WTC11 (cell line): ENCODE measurements at regions not wholly inside any gene's neighbourhood (a gene's known extent, or its start where the extent isn't known, plus 50 kb on each side); places are given as distances from the start of the nearest gene placed in this dataset.

Source experiments
- ATAC-seq: fragments of 200-7000 bp; cut with Tn5 transposase; 2 replicates; pipeline ENCODE4 v1.10.0; 2021; ENCODE audit warnings: mild to moderate bottlenecking, moderate library complexity
- CTCF ChIA-PET: fragments of 300-600 bp; sonication (Branson Sonifier 250); formaldehyde crosslinking; loops from one replicate; lab custom pipeline; 2021; ENCODE audit warnings: antibody characterized with exemption; lab: Charles Lee
- POLR2A ChIA-PET: fragments of 350-600 bp; sonication (Branson Sonifier 250); formaldehyde crosslinking; loops from one replicate; lab custom pipeline; 2021; ENCODE audit warnings: antibody characterized with exemption; lab: Charles Lee
- DNase-seq: peaks from one replicate; pipeline ENCODE4 v3.0.0; 2021; ENCODE audit warnings: low spot score
- H3K27ac Mint-ChIP-seq: 2 replicates; pipeline ENCODE4 v1.8.0; 2021; ENCODE audit warnings: mixed read lengths
- H3K27me3 Mint-ChIP-seq: 2 replicates; pipeline ENCODE4 v1.8.0; 2021; ENCODE audit warnings: low read depth, mild to moderate bottlenecking, moderate library complexity, mixed read lengths
- H3K36me3 Mint-ChIP-seq: 2 replicates; pipeline ENCODE4 v1.8.0; 2021; ENCODE audit warnings: mixed read lengths
- H3K4me1 Mint-ChIP-seq: 2 replicates; pipeline ENCODE4 v1.8.0; 2022; ENCODE audit warnings: mixed read lengths
- H3K4me3 Mint-ChIP-seq: 2 replicates; pipeline ENCODE4 v1.8.0; 2021; ENCODE audit warnings: mild to moderate bottlenecking, moderate library complexity, mixed read lengths
- H3K9me3 Mint-ChIP-seq: 2 replicates; pipeline ENCODE4 v1.8.0; 2021; ENCODE audit warnings: mixed read lengths
- CREM ChIP-seq: sonication (generic); formaldehyde crosslinking; IDR thresholded peaks from 2 replicates; pipeline ENCODE4 v1.8.1; 2022; ENCODE audit warnings: mild to moderate bottlenecking, missing genetic modification reagents, moderate library complexity
- ELF4 ChIP-seq: sonication (generic); formaldehyde crosslinking; IDR thresholded peaks from 2 replicates; pipeline ENCODE4 v1.8.1; 2022; ENCODE audit warnings: low read depth, mild to moderate bottlenecking, moderate library complexity, missing genetic modification reagents
- GABPB1 ChIP-seq: sonication (generic); formaldehyde crosslinking; IDR thresholded peaks from 2 replicates; pipeline ENCODE4 v1.8.1; 2023; ENCODE audit warnings: mild to moderate bottlenecking, missing genetic modification reagents
- HMGA2 ChIP-seq: fragments of 250-450 bp; sonication (Bioruptor Pico); IDR thresholded peaks from 2 replicates; pipeline ENCODE4 v1.4.0; 2021; ENCODE audit warnings: mild to moderate bottlenecking, moderate library complexity
- NFATC4 ChIP-seq: fragments of 250-450 bp; sonication (Bioruptor Pico); IDR thresholded peaks from 2 replicates; pipeline ENCODE4 v1.9.0; 2021; ENCODE audit warnings: mild to moderate bottlenecking
- NFE2L1 ChIP-seq: sonication (generic); formaldehyde crosslinking; IDR thresholded peaks from 2 replicates; pipeline ENCODE4 v1.8.1; 2023; ENCODE audit warnings: missing genetic modification reagents
- NR1H2 ChIP-seq: sonication (generic); formaldehyde crosslinking; IDR thresholded peaks from 2 replicates; pipeline ENCODE4 v1.9.0; 2021; ENCODE audit warnings: mild to moderate bottlenecking, moderate library complexity, missing genetic modification reagents
- RORB ChIP-seq: fragments of 250-450 bp; sonication (Bioruptor Pico); IDR thresholded peaks from 2 replicates; pipeline ENCODE4 v1.9.0; 2021; ENCODE audit warnings: mild to moderate bottlenecking
- SOX15 ChIP-seq: fragments of 250-450 bp; sonication (Bioruptor Pico); IDR thresholded peaks from 2 replicates; pipeline ENCODE4 v1.9.0; 2021; ENCODE audit warnings: mild to moderate bottlenecking
- SP1 ChIP-seq: sonication (generic); formaldehyde crosslinking; conservative IDR thresholded peaks from 2 replicates; pipeline ENCODE4 v1.8.1; 2022; ENCODE audit warnings: missing genetic modification reagents
- ZNF121 ChIP-seq: sonication (generic); formaldehyde crosslinking; IDR thresholded peaks from 2 replicates; pipeline ENCODE4 v1.8.0; 2023; ENCODE audit warnings: missing genetic modification reagents
- ZNF138 ChIP-seq: sonication (generic); formaldehyde crosslinking; conservative IDR thresholded peaks from 2 replicates; pipeline ENCODE4 v1.8.1; 2022; ENCODE audit warnings: mild to moderate bottlenecking, moderate library complexity, missing genetic modification reagents
- TF ChIP-seq, protein P1 (sequence below): sonication (generic); formaldehyde crosslinking; IDR thresholded peaks from 2 replicates; pipeline ENCODE4 v1.8.0; 2023; ENCODE audit warnings: mild to moderate bottlenecking, missing genetic modification reagents
- TF ChIP-seq, protein P2 (sequence below): sonication (generic); formaldehyde crosslinking; IDR thresholded peaks from 2 replicates; pipeline ENCODE4 v1.8.1; 2022; ENCODE audit warnings: mild to moderate bottlenecking, moderate library complexity, missing genetic modification reagents
- TF ChIP-seq, protein P3 (sequence below): sonication (generic); formaldehyde crosslinking; IDR thresholded peaks from 2 replicates; pipeline ENCODE4 v1.8.0; 2022; ENCODE audit warnings: mild to moderate bottlenecking, missing genetic modification reagents
- TF ChIP-seq, protein P4 (sequence below): sonication (generic); formaldehyde crosslinking; IDR thresholded peaks from 2 replicates; pipeline ENCODE4 v1.8.1; 2023; ENCODE audit warnings: mild to moderate bottlenecking, missing genetic modification reagents
- TF ChIP-seq, protein P5 (sequence below): sonication (generic); formaldehyde crosslinking; IDR thresholded peaks from 2 replicates; pipeline ENCODE4 v1.8.1; 2023; ENCODE audit warnings: mild to moderate bottlenecking, moderate library complexity, missing genetic modification reagents
- TF ChIP-seq, protein P6 (sequence below): sonication (generic); formaldehyde crosslinking; IDR thresholded peaks from 2 replicates; pipeline ENCODE4 v1.8.1; 2022; ENCODE audit warnings: missing genetic modification reagents, borderline replicate concordance
- TF ChIP-seq, protein P7 (sequence below): fragments of 250-450 bp; sonication (Bioruptor Pico); IDR thresholded peaks from 2 replicates; pipeline ENCODE4 v1.9.0; 2021; ENCODE audit warnings: moderate library complexity, mild to moderate bottlenecking, inconsistent platforms, borderline replicate concordance
- TF ChIP-seq, protein P8 (sequence below): sonication (generic); formaldehyde crosslinking; IDR thresholded peaks from 2 replicates; pipeline ENCODE4 v1.8.1; 2022; ENCODE audit warnings: low read depth, missing genetic modification reagents, borderline replicate concordance

DNA sequence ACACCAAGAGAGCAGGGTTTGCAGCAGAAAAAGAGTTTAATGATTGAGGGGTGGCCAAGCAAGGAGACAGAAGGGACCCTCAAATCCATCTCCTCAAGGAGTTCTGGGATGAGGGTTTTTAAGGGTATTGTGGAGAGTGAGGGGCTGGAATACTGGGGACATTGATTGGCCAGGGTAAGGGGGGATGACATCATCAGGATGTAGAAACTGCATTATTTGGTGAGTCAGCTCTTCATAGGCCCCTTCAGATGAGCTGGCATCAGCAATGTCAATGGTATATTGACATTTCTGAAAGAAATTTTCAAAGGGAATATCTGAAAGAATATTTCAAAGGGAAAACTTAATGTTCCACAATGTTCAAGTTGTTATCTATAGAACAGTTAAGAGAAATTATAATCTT lies 168.1 kb upstream of the SNX7 start (continued):
- TF ChIP-seq, protein P1, sequence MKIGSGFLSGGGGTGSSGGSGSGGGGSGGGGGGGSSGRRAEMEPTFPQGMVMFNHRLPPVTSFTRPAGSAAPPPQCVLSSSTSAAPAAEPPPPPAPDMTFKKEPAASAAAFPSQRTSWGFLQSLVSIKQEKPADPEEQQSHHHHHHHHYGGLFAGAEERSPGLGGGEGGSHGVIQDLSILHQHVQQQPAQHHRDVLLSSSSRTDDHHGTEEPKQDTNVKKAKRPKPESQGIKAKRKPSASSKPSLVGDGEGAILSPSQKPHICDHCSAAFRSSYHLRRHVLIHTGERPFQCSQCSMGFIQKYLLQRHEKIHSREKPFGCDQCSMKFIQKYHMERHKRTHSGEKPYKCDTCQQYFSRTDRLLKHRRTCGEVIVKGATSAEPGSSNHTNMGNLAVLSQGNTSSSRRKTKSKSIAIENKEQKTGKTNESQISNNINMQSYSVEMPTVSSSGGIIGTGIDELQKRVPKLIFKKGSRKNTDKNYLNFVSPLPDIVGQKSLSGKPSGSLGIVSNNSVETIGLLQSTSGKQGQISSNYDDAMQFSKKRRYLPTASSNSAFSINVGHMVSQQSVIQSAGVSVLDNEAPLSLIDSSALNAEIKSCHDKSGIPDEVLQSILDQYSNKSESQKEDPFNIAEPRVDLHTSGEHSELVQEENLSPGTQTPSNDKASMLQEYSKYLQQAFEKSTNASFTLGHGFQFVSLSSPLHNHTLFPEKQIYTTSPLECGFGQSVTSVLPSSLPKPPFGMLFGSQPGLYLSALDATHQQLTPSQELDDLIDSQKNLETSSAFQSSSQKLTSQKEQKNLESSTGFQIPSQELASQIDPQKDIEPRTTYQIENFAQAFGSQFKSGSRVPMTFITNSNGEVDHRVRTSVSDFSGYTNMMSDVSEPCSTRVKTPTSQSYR (CRISPR knock-in tag), result no peak
- TF ChIP-seq, protein P2, sequence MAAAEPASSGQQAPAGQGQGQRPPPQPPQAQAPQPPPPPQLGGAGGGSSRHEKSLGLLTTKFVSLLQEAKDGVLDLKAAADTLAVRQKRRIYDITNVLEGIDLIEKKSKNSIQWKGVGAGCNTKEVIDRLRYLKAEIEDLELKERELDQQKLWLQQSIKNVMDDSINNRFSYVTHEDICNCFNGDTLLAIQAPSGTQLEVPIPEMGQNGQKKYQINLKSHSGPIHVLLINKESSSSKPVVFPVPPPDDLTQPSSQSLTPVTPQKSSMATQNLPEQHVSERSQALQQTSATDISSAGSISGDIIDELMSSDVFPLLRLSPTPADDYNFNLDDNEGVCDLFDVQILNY (CRISPR knock-in tag), result no peak
- TF ChIP-seq, protein P3, sequence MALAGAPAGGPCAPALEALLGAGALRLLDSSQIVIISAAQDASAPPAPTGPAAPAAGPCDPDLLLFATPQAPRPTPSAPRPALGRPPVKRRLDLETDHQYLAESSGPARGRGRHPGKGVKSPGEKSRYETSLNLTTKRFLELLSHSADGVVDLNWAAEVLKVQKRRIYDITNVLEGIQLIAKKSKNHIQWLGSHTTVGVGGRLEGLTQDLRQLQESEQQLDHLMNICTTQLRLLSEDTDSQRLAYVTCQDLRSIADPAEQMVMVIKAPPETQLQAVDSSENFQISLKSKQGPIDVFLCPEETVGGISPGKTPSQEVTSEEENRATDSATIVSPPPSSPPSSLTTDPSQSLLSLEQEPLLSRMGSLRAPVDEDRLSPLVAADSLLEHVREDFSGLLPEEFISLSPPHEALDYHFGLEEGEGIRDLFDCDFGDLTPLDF (CRISPR knock-in tag), result no peak
- no peak for TF ChIP-seq NR1H2

DNA sequence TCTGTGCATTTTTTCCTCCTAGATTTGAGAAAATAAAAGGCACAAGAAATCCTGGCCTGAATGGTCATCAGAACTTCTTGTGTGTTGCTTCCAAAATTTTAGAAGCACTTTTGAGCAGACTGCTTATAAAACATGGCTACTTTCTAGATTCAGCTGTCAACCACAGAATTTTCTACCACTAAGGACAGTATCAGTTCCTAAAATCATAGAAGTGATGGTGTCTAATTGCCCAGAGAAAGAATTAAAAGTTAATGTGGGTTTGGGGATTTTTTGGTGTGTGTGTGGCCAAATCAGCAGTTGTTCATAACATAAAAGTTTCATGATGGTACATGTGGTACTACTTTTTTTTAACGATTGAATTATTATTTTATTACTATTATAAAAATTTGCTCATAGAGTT lies 171.4 kb upstream of the SNX7 start:
- Mint-ChIP-seq H3K4me1 (no peaks in the 10 kb centered on the region), H3K9me3 (no peaks in the 10 kb centered on the region), H3K4me3 (no peak overlapping the region), H3K36me3 (no peaks in the 10 kb centered on the region), H3K27me3 (no peaks in the 10 kb centered on the region), H3K27ac (no peak overlapping the region)
- TF ChIP-seq ELF4 (CRISPR knock-in tag), result no peak
- TF ChIP-seq, protein P4, sequence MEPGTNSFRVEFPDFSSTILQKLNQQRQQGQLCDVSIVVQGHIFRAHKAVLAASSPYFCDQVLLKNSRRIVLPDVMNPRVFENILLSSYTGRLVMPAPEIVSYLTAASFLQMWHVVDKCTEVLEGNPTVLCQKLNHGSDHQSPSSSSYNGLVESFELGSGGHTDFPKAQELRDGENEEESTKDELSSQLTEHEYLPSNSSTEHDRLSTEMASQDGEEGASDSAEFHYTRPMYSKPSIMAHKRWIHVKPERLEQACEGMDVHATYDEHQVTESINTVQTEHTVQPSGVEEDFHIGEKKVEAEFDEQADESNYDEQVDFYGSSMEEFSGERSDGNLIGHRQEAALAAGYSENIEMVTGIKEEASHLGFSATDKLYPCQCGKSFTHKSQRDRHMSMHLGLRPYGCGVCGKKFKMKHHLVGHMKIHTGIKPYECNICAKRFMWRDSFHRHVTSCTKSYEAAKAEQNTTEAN (CRISPR knock-in tag), result no peak
- no peak for TF ChIP-seq SP1
- no peak for TF ChIP-seq NFATC4 (CRISPR knock-in tag)
- TF ChIP-seq RORB (CRISPR knock-in tag), result no peak
- no peak for TF ChIP-seq ZNF138
- no peak for TF ChIP-seq HMGA2 (CRISPR knock-in tag)
- TF ChIP-seq GABPB1 (CRISPR knock-in tag), result no peak
- ATAC-seq, result no peak
- POLR2A ChIA-PET, result no interaction called here
- no peak for DNase-seq
- CTCF ChIA-PET, result no interaction called here

DNA sequence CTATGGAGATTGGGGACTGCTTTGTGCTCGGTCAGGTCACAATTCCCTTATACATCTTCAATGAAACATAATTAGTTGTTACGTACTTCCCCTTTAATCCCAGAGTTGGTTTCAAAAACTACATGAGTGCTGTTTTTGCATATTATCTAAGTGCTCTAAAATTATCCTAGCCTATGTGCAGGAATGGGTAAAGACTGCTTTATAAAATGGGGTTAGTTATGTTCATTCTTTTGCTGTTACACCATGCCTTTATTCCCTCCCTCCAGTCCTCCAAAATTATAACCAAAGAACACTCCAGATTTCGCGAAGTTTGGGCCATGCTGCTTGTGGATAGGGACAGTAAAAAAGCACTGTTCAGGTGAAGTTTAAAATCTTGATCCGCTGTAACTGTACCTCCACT lies 173.9 kb upstream of the SNX7 start:
- ATAC-seq (no peak), DNase-seq (no peak)
- Mint-ChIP-seq H3K27ac (no peak overlapping the region), H3K4me3 (no peak overlapping the region), H3K36me3 (no peaks in the 10 kb centered on the region), H3K27me3 (no peaks in the 10 kb centered on the region), H3K9me3 (no peaks in the 10 kb centered on the region), H3K4me1 (no peaks in the 10 kb centered on the region)
- CTCF ChIA-PET, result no interaction called here
- POLR2A ChIA-PET, result no interaction called here
- no peak for TF ChIP-seq ZNF121 (CRISPR knock-in tag)
- TF ChIP-seq, protein P5, sequence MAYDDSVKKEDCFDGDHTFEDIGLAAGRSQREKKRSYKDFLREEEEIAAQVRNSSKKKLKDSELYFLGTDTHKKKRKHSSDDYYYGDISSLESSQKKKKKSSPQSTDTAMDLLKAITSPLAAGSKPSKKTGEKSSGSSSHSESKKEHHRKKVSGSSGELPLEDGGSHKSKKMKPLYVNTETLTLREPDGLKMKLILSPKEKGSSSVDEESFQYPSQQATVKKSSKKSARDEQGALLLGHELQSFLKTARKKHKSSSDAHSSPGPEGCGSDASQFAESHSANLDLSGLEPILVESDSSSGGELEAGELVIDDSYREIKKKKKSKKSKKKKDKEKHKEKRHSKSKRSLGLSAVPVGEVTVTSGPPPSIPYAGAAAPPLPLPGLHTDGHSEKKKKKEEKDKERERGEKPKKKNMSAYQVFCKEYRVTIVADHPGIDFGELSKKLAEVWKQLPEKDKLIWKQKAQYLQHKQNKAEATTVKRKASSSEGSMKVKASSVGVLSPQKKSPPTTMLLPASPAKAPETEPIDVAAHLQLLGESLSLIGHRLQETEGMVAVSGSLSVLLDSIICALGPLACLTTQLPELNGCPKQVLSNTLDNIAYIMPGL (CRISPR knock-in tag), result no peak
- TF ChIP-seq, protein P6, sequence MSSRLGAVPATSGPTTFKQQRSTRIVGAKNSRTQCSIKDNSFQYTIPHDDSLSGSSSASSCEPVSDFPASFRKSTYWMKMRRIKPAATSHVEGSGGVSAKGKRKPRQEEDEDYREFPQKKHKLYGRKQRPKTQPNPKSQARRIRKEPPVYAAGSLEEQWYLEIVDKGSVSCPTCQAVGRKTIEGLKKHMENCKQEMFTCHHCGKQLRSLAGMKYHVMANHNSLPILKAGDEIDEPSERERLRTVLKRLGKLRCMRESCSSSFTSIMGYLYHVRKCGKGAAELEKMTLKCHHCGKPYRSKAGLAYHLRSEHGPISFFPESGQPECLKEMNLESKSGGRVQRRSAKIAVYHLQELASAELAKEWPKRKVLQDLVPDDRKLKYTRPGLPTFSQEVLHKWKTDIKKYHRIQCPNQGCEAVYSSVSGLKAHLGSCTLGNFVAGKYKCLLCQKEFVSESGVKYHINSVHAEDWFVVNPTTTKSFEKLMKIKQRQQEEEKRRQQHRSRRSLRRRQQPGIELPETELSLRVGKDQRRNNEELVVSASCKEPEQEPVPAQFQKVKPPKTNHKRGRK (CRISPR knock-in tag), result no peak
- TF ChIP-seq, protein P7, sequence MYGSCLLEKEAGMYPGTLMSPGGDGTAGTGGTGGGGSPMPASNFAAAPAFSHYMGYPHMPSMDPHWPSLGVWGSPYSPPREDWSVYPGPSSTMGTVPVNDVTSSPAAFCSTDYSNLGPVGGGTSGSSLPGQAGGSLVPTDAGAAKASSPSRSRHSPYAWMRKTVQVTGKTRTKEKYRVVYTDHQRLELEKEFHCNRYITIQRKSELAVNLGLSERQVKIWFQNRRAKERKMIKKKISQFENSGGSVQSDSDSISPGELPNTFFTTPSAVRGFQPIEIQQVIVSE (CRISPR knock-in tag), result no peak
- TF ChIP-seq, protein P8, sequence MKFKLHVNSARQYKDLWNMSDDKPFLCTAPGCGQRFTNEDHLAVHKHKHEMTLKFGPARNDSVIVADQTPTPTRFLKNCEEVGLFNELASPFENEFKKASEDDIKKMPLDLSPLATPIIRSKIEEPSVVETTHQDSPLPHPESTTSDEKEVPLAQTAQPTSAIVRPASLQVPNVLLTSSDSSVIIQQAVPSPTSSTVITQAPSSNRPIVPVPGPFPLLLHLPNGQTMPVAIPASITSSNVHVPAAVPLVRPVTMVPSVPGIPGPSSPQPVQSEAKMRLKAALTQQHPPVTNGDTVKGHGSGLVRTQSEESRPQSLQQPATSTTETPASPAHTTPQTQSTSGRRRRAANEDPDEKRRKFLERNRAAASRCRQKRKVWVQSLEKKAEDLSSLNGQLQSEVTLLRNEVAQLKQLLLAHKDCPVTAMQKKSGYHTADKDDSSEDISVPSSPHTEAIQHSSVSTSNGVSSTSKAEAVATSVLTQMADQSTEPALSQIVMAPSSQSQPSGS (CRISPR knock-in tag), result no peak
- TF ChIP-seq RORB (CRISPR knock-in tag), result no peak
- no peak for TF ChIP-seq NFE2L1 (CRISPR knock-in tag)
- TF ChIP-seq SOX15, result no peak
- TF ChIP-seq CREM (CRISPR knock-in tag), result no peak
